Colonic mucosa (tissue), 4 donors: ENCODE measurements at regions not wholly inside any gene's neighbourhood (a gene's known extent, or its start where the extent isn't known, plus 50 kb on each side); places are given as distances from the start of the nearest gene placed in this dataset.

ENCODE experiments used
- DNase-seq: peaks from one replicate; pipeline ENCODE4 v3.0.0-alpha.2; 2020
- H3K27ac ChIP-seq: fragments of 200-600 bp; one replicate; pipeline ENCODE4 v1.8.0; 2021
- H3K27me3 ChIP-seq: fragments of 200-600 bp; one replicate; pipeline ENCODE4 v1.8.0; 2021
- H3K36me3 ChIP-seq: fragments of 200-600 bp; one replicate; pipeline ENCODE4 v1.8.0; 2021
- H3K4me1 ChIP-seq: fragments of 200-600 bp; one replicate; pipeline ENCODE4 v1.8.0; 2021; ENCODE audit warnings: mild to moderate bottlenecking
- H3K4me3 ChIP-seq: fragments of 200-600 bp; one replicate; pipeline ENCODE4 v1.8.0; 2021
- H3K9ac ChIP-seq, 2 donors: one replicate each; pipeline ENCODE4 v1.7.0; 2013; ENCODE audit warnings: control low read depth in 2 of 2, low read depth in 2 of 2, low read length in 2 of 2
- H3K9me3 ChIP-seq: fragments of 200-600 bp; one replicate; pipeline ENCODE4 v1.8.0; 2021
- CTCF ChIP-seq: fragments of 200-600 bp; IDR thresholded peaks from one replicate; pipeline ENCODE4 v1.8.0; 2022; ENCODE audit warnings: antibody characterized with exemption, mild to moderate bottlenecking
- intact Hi-C: fragments of 100-400 bp; cut with DNase I; formaldehyde crosslinking; loops from one replicate; pipeline ENCODE4 v1.14.1; 2022
- donor health status: healthy.
- donor health status: DM: no; HTN: no; CAD: no.
- donor health status: DM: no; HTN: no; CAD: no.

DNA sequence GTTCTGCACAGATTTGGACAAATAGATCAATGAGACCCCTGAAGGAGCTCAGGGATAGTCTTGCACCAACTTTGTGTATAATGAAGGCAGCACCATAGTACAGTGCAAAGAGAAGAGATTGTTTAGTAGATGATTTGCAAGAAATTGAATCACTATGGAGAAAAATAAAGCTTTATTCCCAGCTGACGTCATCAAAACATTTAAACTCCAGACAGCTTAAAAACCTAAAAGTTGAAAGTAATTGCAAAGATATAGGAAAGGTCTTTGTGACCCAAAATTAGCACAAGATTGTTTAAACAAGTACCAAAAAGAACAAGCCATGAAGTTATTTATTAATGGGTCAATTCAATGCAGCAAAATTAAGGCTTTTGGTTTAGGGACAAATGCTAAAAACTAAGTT lies 88.8 kb upstream of the BACE2 start:
- DNase-seq, result no peak
- no peaks in the 10 kb centered on the region for H3K36me3 ChIP-seq
- no peak overlapping the region for H3K4me3 ChIP-seq
- no peaks in the 10 kb centered on the region for H3K4me1 ChIP-seq
- no peak overlapping the region for H3K9ac ChIP-seq
- H3K27me3 ChIP-seq, result no peaks in the 10 kb centered on the region
- intact Hi-C loops, result no loop called here
- no peak overlapping the region for H3K27ac ChIP-seq
- no peak for TF ChIP-seq CTCF
- H3K9me3 ChIP-seq, result no peaks in the 10 kb centered on the region

- Histone ChIP-seq H3K9me3 (no peaks in the 10 kb centered on the region), H3K27me3 (no peaks in the 10 kb centered on the region), H3K4me1 (no peaks in the 10 kb centered on the region), H3K9ac (no peak overlapping the region), H3K36me3 (no peaks in the 10 kb centered on the region), H3K27ac (no peak overlapping the region), H3K4me3 (no peak overlapping the region)
- intact Hi-C loops, result no loop called here
- TF ChIP-seq CTCF, result no peak
- no peak for DNase-seq
Observed at GRCh38 chr21:41080485-41081121, 87.4 kb upstream of the BACE2 start.

DNA sequence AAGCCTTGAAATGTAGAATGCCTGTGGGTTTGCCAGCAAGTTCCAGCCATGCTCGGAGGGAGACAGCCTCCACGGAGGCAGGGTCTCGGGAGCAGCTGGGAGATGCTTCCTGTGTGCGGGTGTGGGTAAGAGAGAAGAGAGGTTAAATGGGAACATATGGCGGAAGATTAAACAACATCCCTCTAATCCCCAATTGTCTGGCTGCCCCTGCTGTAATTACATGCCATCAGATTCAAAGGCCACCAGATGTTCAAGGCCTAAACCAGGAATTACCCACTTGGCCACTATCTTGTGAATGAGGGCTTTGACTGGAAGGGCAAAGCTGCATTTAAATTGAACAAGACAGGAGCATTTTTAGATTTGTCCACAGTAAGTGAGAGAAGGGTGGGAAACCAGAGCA lies 81.4 kb upstream of the BACE2 start:
- intact Hi-C loops, result no loop called here
- Histone ChIP-seq H3K9ac (no peak overlapping the region), H3K4me1 (no peaks in the 10 kb centered on the region), H3K36me3 (no peaks in the 10 kb centered on the region), H3K27ac (no peak overlapping the region), H3K27me3 (no peaks in the 10 kb centered on the region), H3K4me3 (no peak overlapping the region), H3K9me3 (no peaks in the 10 kb centered on the region)
- DNase-seq, result no peak
- TF ChIP-seq CTCF, result no peak

- Histone ChIP-seq H3K4me1 (no peaks in the 10 kb centered on the region), H3K9me3 (no peaks in the 10 kb centered on the region), H3K36me3 (no peaks in the 10 kb centered on the region), H3K9ac (no peak overlapping the region), H3K27me3 (no peaks in the 10 kb centered on the region), H3K4me3 (no peak overlapping the region), H3K27ac (no peak overlapping the region)
- no peak for TF ChIP-seq CTCF
- intact Hi-C loops, result no loop called here
- DNase-seq, result no peak
Observed at GRCh38 chr21:41090981-41091380, 77.0 kb upstream of the BACE2 start.

- Histone ChIP-seq H3K27ac (no peak overlapping the region), H3K36me3 (no peaks in the 10 kb centered on the region), H3K4me3 (no peak overlapping the region), H3K27me3 (no peaks in the 10 kb centered on the region), H3K9me3 (no peaks in the 10 kb centered on the region), H3K4me1 (no peaks in the 10 kb centered on the region), H3K9ac (no peak overlapping the region)
- intact Hi-C loops, result no loop called here
- no peak for TF ChIP-seq CTCF
- DNase-seq, result no peak
Observed at GRCh38 chr21:41091616-41092015, 76.3 kb upstream of the BACE2 start.
